HT-29 (cell line): ENCODE measurements at regions not wholly inside any gene's neighbourhood (a gene's known extent, or its start where the extent isn't known, plus 50 kb on each side); places are given as distances from the start of the nearest gene placed in this dataset.

Experiments
- DNase-seq: peaks from one replicate; pipeline ENCODE4 v3.0.0-alpha.2; 2015; ENCODE audit warnings: low spot score

DNA sequence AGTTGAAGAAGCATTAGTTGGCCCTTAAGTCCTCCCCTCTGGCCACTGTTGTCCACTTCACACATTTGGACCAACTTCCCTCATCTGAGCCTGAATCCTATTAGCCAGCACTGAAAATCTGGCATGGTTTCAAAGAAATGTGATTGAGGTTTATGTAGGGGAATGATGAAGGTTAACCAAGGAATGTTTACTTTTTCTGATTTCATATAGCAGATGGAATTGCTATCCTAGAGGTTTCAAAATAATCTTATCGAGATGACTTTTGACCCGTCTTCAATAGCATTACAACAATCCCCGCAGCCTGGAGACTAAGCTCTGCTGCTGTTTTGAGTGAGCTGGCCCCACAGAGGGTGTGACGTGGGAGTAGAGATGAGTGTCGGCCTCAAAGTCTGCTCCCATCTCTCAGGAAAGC, 200.8 kb upstream of the IL12A start:
- DNase-seq, result peak; percentile 63

DNA sequence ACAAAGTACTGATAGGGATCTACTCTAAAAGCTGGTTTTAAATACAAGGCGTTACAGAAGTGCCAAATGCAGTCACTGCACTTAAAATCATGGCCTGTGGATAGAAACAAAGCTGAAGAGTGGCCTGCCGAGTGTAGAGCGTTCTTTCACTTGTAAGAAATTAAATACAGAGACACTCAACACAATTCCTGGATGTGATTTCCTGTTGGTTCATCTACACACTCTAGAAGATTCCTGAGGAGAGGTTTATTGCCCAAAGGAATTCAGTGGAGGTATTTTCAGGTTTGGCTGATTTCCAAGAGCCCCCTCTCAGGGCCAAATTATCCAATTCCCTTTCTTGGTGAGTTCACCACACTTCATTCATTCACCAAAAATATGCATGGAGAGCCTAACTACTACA, 200.3 kb upstream of the IL12A start:
- no peak for DNase-seq

GRCh38 chr3:159789017-159789416, 199.6 kb upstream of the IL12A start:
- DNase-seq, result no peak

DNA sequence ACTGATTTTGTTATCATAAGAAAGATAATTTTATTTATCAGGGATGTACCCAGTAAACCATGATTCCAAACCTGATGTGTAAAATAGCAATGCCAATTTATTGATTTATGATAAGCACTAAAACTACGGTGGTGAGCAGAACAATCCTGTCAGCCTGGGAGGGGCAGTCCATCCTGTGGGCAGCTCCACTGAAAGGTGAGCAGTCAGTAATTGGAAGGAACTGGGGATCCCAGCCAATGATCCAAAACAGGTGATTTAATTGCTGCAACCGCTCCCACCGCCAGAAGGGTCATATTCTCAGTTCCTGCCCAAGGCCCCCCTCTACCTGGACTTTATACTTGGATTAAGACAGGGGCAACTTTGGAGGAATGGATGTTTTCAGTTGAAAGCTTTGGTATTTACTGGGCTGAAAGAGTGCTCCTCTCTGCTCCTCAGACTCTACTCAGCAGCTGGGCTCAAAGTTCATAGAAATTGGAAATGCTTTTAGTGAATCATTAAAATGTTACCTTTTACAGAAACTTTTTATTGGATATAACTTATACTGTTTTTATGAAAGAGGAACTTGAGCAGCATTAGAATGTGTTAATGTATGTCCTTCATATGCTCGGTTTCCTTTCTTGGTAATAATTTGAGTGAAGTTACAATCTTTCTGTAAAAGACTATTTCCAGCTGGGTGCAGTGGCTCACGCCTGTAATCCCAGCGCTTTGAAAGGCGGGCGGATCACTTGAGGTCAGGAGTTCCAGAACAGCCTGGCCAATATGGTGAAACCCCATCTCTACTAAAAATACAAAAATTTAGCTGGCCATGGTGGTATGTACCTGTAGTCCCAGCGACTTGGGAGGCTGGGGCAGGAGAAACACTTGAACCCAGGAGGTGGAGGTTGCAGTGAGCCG, 198.6 kb upstream of the IL12A start:
- no peak for DNase-seq

DNA sequence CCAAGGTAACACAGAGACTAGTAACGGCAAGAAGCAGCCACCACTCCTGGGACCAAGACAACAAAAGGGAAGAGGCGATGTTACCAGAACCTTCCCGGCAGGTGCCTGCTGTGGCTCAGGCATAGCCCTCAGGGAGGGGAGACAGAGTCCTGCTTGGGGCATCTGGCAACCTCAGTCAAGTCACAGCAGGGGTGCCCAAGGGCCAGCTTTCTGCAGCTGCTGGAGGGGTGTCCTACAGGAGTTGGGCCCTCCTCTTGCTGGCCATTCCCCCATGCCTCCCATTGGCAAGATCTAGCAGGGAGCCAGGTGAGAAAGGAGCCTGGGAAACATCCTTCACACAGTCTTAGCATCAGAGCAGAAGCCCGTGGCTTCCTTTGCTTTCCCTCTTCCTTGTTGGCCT, 197.3 kb upstream of the IL12A start:
- DNase-seq, result no peak

- DNase-seq, result no peak
These were observed 196.6 kb upstream of the IL12A start for GRCh38 chr3:159792070-159792469.

DNA sequence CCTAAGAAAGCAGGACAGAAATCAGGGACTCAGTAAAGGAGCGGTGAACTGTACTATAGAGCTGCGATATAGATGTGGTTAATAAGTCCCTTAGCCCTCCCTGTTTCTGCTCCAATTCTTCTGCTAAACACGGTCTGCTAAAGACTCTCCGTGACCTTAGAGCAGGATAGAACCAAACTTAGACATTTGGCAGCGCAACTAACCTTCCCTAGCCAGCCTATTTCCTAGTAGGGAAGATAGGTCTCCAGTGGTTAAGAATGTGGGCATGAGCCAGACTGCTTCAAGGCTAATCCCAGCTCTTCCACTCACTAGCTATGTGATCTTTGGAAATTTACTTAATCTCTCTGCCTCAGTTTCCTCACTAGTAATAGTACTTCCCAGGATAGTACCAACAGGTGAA, 193.6 kb upstream of the IL12A start:
- no peak for DNase-seq

DNA sequence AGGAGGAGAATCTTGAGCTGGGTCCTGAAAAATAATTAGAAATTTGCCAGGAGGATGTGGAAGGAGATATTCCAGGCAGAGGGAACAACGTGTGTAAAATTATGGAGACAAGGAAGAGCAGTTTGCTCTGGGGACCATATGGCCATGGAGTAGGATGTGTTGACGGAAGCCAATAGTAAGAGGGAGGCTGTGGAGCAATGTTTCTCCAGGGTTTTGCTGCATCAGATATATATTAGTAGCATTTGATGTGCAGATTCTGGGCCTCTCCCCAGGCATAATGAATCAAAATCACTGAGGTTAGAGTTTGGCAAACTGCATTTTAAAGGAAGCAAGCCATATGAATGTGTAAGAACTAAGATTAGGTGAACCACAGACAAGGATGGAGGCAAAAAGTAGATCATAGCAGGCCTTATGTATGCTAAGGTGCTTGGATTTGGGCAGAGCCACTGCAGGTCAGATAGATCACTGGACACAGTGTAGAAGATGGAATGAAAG, 192.9 kb upstream of the IL12A start:
- no peak for DNase-seq

- DNase-seq, result no peak
These were observed 192.4 kb upstream of the IL12A start for GRCh38 chr3:159796226-159796625.

DNA sequence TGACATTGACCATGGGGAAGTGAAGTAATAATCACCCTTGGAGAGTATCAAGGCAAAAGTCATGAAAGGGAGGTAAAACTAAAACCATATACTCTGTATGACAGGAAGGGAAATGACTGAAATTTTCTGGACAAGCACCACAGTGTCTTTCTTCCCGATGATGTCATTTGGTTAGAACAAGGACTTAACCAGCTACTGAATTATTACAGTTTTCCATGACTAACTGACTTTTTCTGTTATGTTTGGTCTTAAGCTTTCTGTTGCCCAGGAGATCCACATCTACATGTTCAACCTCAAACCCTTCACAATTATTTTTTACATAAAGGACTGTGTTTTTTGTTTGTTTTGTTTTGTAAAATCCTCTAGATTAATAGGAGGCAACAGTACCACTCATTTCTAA, 191.9 kb upstream of the IL12A start:
- DNase-seq, result no peak

DNA sequence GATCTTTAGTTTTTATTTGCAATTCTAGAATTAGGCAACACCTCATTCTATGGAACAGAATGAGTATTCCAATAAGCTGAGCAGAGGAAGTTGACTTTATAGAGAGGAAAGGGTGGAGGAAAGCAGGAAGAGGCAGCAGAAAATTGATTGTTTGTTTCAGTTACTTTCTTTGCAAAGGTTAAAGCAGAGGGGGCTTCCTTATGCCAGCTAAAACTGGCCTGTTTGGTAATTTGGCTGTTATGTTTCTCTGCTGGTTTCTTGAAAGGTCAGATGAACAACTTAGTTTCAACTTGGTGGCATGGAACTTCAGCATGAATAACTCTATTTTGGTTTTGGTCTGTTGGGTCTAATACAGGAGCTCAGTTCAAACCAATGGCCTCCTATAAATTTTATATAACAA, 190.9 kb upstream of the IL12A start:
- DNase-seq, result no peak

DNA sequence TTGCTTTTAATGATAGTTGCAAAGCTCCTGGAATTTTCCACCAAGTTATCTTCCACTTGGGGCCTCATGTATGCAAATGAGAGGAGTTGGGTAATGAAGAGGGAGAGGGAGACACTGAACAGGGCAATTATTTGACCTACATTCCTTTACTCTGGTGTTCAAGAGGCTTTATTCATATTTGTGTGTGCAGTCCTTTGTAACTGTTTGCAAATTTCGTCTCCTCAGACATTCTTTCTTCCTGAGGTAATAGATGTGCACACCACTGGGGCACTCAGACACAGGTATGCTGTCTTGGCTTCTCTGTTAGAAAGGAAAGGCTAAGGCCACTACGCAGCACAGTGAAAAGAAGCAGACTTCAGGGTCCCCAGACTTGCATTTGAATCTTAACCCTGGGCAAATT, 189.7 kb upstream of the IL12A start:
- no peak for DNase-seq

DNA sequence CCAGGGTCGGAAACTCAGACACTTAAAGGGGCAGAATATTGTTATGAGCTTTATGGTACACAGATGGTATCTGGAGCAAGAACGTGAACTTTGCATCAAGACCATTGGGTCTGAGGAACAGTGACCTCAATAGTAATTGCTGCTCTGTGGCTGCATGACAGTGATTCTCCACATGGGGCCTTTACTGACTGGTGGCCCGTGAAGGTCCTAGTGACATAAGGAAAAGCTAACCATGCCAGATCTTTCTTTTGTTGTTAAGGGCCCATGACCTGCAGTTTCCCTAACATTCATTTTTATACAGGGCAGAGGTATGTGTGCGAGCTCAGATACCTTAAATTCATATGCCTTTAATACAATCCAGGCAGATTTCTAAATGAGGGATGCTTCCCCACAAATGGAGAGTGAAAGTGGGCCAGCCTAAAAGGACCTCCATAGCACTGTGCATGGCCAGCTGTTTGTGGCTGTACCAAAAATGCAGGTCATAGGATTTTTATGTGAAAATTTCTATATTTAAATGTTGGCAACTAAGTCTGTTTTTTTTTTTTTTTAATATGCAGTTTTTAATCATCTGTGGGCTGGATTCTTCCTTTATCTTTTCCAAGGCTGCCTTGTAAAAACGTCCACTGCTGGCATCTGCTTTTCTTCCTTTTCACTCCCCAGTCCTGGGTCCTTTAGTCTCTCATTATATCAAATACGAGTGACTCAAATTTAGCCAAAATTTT, 188.0 kb upstream of the IL12A start:
- DNase-seq, result no peak

GRCh38 chr3:159802864-159803263, 185.8 kb upstream of the IL12A start:
- DNase-seq, result no peak

- no peak for DNase-seq
These were observed 185.2 kb upstream of the IL12A start for GRCh38 chr3:159803459-159803858.

DNA sequence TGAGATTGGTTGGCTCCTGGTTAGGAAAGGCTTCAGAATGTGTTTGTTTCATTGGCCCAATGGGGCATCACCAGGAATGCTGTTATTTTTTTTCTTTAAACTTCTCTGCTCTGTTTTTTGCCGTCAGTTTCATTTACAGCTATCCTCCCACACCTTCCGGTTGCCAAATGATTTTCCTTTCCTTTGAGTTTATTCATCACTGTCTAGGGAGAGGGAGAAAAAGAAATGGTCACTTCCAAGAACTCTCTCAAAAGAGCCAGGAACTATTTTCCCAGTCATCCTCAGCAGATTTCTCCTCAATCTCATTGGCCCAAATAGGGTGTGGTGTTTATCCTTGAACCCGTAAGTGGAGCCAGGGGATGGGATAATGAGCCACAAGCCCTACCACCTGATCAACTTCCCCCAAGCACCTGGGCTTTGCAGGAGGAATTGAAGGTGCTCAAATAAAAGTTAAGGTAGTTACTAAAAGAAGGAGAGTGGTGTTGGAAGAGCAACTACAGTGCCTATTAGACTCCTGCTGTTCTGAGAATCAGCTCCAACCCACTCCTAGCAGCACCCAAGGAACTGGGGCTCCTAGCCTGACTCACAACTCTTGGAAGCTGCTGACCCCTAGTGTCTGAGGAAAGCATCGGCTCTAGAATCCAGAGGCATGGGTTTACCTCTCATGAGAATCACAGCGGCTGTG, 183.8 kb upstream of the IL12A start:
- peak; percentile 91 for DNase-seq

GRCh38 chr3:159805411-159805772, 183.2 kb upstream of the IL12A start:
- DNase-seq, result no peak

- no peak for DNase-seq
These were observed 182.2 kb upstream of the IL12A start for GRCh38 chr3:159806412-159806811.

DNA sequence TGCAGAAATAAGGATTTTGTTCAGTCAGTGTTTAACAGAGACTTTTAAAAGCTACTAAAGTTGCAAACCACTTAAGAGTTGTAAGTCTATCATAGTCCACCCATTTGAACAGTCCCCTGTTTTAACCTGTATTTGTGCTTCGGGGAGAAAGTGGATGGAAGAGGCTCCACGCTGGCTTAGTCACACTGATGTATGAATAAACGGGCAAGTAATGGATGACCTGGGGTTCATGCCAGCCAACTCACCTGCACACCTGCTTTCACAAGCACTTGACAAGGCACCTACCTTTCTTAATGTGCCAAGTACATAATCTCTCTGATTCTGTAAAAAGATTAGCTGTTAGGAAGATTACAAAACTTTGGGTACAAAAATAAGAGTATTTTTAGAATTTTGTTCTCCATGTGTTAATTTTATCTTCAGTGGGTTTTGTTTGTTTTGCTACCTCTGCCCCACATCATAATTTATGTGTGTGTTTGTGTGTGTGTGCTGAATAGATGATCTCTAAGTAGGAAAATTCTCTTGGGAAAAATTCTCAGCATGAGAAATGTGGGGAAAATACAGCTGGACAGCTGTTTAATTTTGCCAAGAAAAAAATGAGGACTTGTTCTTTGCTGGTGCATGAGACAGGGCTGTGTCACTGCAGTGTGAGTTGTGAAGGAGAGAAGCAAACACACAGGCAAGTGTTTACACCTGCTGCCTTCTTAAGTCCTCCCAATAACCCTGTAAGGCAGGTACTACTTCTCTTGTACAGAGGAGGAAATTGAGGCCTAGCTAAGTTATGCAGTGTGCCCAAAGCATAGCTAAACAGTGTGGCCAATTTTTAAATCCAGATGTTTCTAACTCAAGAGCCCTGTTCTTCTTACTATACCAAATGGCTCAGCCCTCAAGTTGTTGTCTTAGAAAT, 181.2 kb upstream of the IL12A start:
- no peak for DNase-seq

GRCh38 chr3:159813822-159814531, 174.7 kb upstream of the IL12A start:
- DNase-seq, result peak; percentile 76

DNA sequence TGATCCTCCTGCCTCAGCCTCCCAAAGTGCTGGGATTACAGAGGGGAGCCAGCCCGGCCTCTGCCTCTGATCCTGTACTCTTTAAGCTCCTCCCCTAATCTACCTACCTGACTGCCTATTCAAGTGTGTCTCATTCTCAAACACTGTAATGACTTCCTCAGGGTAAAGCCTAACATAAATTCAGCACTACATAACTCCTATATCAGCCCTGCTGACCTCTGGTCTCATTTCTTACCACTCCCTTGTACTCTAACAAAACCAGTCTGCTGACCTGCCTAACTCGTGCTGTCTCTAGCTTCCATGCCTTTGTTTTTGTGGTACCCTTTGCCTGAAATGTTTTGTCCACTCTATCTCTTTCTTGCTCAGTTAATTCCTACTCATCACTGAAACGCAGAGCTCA, 172.1 kb upstream of the IL12A start:
- DNase-seq, result peak; percentile 25
